Keratinocyte (primary cell): ENCODE measurements at regions not wholly inside any gene's neighbourhood (a gene's known extent, or its start where the extent isn't known, plus 50 kb on each side); places are given as distances from the start of the nearest gene placed in this dataset.

ENCODE experiments used
- CTCF ChIP-seq, 3 experiments: IDR thresholded peaks in 1 of 3; conservative IDR thresholded peaks in 1 of 3; optimal IDR thresholded peaks in 1 of 3; 2 replicates in 2 of 3; 3 replicates in 1 of 3; pipeline versions ENCODE3 to v1.5.1; 2011; ENCODE audit warnings: low read length in 3 of 3, mild to moderate bottlenecking in 3 of 3, moderate library complexity in 2 of 3, control low read depth in 1 of 3, inconsistent platforms in 1 of 3; ENCODE audit not compliant: insufficient read depth in 2 of 3; ENCODE audit errors: extremely low read depth in 1 of 3
- EZH2 ChIP-seq: IDR thresholded peaks from one replicate; pipeline ENCODE4 v1.6.1; 2012; ENCODE audit warnings: inconsistent platforms, mild to moderate bottlenecking, low read length, moderate library complexity

DNA sequence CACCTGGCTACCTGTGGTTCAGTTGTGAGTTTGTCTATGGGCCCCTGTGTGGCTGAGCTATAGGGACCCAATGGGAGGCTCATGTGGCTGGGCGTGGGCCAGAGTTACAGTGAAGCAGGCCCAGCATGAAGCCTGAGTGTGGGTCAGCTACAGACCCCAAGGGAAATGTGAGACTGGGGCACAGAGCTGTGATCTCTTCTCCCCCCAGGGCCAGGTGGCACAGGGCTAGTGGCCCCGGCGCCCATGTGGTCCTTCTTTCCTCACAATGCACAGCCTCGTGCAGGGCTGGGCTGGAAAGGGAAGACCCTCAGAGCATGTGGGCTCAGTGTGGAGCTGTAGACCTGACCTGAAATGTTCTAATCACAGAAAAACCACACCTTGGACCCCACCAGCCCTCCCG, 71.6 kb upstream of the NECTIN1 start:
- TF ChIP-seq CTCF (optimal IDR thresholded peaks at IDR 0.05 in 1 of 3, IDR thresholded peaks at IDR 0.05 in 1 of 3, conservative IDR thresholded peaks at IDR 0.05 in 1 of 3; ENCODE audit: extremely low read depth in 1 of 3, insufficient read depth in 2 of 3, low read length in 3 of 3) (no peak), EZH2 (no peak)
